Endothelial cell of umbilical vein (primary cell): ENCODE measurements at regions not wholly inside any gene's neighbourhood (a gene's known extent, or its start where the extent isn't known, plus 50 kb on each side); places are given as distances from the start of the nearest gene placed in this dataset.

Experiments
- BruUV-seq: library from RNA; stranded (reverse); fragments of 400-500 nt; replicated peaks from 2 replicates; lab custom pipeline; 2021; lab: Mats Ljungman, UMichigan
- CTCF ChIA-PET: fragments of 300-600, 350-600 bp; sonication (Branson Sonifier 250); formaldehyde crosslinking; loops from one replicate; lab custom pipeline; 2021; ENCODE audit warnings: antibody characterized with exemption, inconsistent platforms; lab: Charles Lee
- POLR2A ChIA-PET: fragments of 300-600, 350-600 bp; sonication (Branson Sonifier 250); formaldehyde crosslinking; loops from one replicate; lab custom pipeline; 2021; ENCODE audit warnings: antibody characterized with exemption, inconsistent platforms; lab: Charles Lee
- DNase-seq: peaks from one replicate; pipeline ENCODE4 v3.0.0-alpha.2; 2011; ENCODE audit warnings: low read depth, low spot score
- FAIRE-seq: peaks from 2 replicates; lab custom pipeline; 2011; peaks lifted over from hg19 to GRCh38; lab: Jason Lieb, UNC
- H2AFZ ChIP-seq: 2 replicates; pipeline ENCODE4 v1.6.0; 2012; ENCODE audit warnings: low read depth, low read length, control low read depth, inconsistent platforms
- H3K27ac ChIP-seq: 2 replicates; pipeline ENCODE4 v1.5.1; 2011; ENCODE audit warnings: low read depth, mild to moderate bottlenecking, control low read depth, low read length, moderate library complexity; ENCODE audit not compliant: insufficient read depth
- H3K27me3 ChIP-seq, 2 experiments: 2 replicates each; pipeline versions ENCODE4 v1.6.0 to v1.6.1; 2011; ENCODE audit warnings: low read length in 2 of 2, mixed read lengths in 1 of 2; ENCODE audit not compliant: control insufficient read depth in 2 of 2, insufficient read depth in 2 of 2
- H3K36me3 ChIP-seq, 2 experiments: 2 replicates in 1 of 2; 3 replicates in 1 of 2; pipeline ENCODE4 v1.5.1; 2011; ENCODE audit warnings: low read length in 2 of 2, mild to moderate bottlenecking in 1 of 2, moderate library complexity in 1 of 2; ENCODE audit not compliant: control insufficient read depth in 2 of 2, insufficient read depth in 2 of 2; ENCODE audit errors: extremely low read depth in 1 of 2
- H3K4me1 ChIP-seq: 3 replicates; pipeline ENCODE4 v1.5.1; 2011; ENCODE audit warnings: mild to moderate bottlenecking, low read length; ENCODE audit not compliant: control insufficient read depth, insufficient read depth; ENCODE audit errors: extremely low read depth
- H3K4me2 ChIP-seq: 2 replicates; pipeline ENCODE4 v1.6.1; 2011; ENCODE audit warnings: low read length, control low read depth, mixed read lengths; ENCODE audit not compliant: insufficient read depth
- H3K4me3 ChIP-seq, 3 experiments: fragments of 200-600 bp in 1 of 3; sonication (generic), shearing (Covaris generic) in 1 of 3; replicated peaks in 1 of 3; 2 replicates each; pipeline ENCODE4 v1.5.1; 2011 to 2016; ENCODE audit warnings: control low read depth in 3 of 3, low read length in 3 of 3, mild to moderate bottlenecking in 2 of 3, inconsistent platforms in 1 of 3, low read depth in 1 of 3, moderate library complexity in 1 of 3; ENCODE audit not compliant: insufficient read depth in 1 of 3
- H3K79me2 ChIP-seq: 2 replicates; pipeline ENCODE4 v1.6.0; 2012; ENCODE audit warnings: low read length, inconsistent platforms; ENCODE audit not compliant: control insufficient read depth, insufficient read depth
- H3K9ac ChIP-seq: replicated peaks from 2 replicates; pipeline ENCODE3; 2011; ENCODE audit warnings: low read length, control low read depth; ENCODE audit not compliant: insufficient read depth; ENCODE audit errors: extremely low read depth
- H3K9me1 ChIP-seq: replicated peaks from 3 replicates; pipeline ENCODE4 v1.6.0; 2011; ENCODE audit warnings: mild to moderate bottlenecking, low read length; ENCODE audit not compliant: control insufficient read depth, insufficient read depth; ENCODE audit errors: extremely low read depth
- H3K9me3 ChIP-seq: replicated peaks from 2 replicates; pipeline ENCODE4 v1.5.1; 2012; ENCODE audit warnings: low read length, inconsistent platforms; ENCODE audit not compliant: control insufficient read depth, insufficient read depth
- H4K20me1 ChIP-seq: replicated peaks from 2 replicates; pipeline ENCODE3; 2011; ENCODE audit warnings: mild to moderate bottlenecking, low read length; ENCODE audit not compliant: control insufficient read depth, insufficient read depth; ENCODE audit errors: extremely low read depth
- EZH2 ChIP-seq: IDR thresholded peaks from 2 replicates; pipeline ENCODE4 v1.6.1; 2012; ENCODE audit warnings: borderline replicate concordance, low read depth, mild to moderate bottlenecking, moderate library complexity, low read length, inconsistent platforms; ENCODE audit not compliant: severe bottlenecking
- FOS ChIP-seq: IDR thresholded peaks from 2 replicates; pipeline ENCODE4 v1.6.1; 2011; ENCODE audit warnings: mild to moderate bottlenecking, low read length, moderate library complexity, borderline replicate concordance; ENCODE audit not compliant: insufficient read depth
- GATA2 ChIP-seq: IDR thresholded peaks from 2 replicates; pipeline ENCODE4 v1.7.0; 2011; ENCODE audit warnings: low read depth, mild to moderate bottlenecking, moderate library complexity, mixed read lengths, low read length; ENCODE audit not compliant: insufficient read length, insufficient read depth
- JUN ChIP-seq: IDR thresholded peaks from 2 replicates; pipeline ENCODE4 v1.6.1; 2011; ENCODE audit warnings: borderline replicate concordance, low read depth; ENCODE audit not compliant: insufficient read length, insufficient read depth
- MAX ChIP-seq: IDR thresholded peaks from 2 replicates; pipeline ENCODE4 v1.6.1; 2011; ENCODE audit not compliant: insufficient read depth, insufficient read length
- MYC ChIP-seq: IDR thresholded peaks from one replicate; pipeline ENCODE4 v1.6.1; 2011; ENCODE audit warnings: mild to moderate bottlenecking, low read depth, low read length
- POLR2A ChIP-seq: IDR thresholded peaks from 2 replicates; pipeline ENCODE4 v1.6.1; 2012; ENCODE audit warnings: low read depth, mild to moderate bottlenecking, control low read depth, low read length
- POLR2AphosphoS5 ChIP-seq: IDR thresholded peaks from 2 replicates; pipeline ENCODE4 v1.6.1; 2012; ENCODE audit warnings: low read depth, mild to moderate bottlenecking, control low read depth, low read length, moderate library complexity; ENCODE audit not compliant: insufficient read depth
- dilution Hi-C: fragments of 300-500 bp; cut with MboI; formaldehyde crosslinking; loops from one replicate; pipeline ENCODE4 v1.15.0; 2019; ENCODE audit warnings: low sequenced_read_pairs; ENCODE audit not compliant: extremely low pct_ligation_motif_present
- intact Hi-C: fragments of 100-400 bp; cut with micrococcal nuclease; formaldehyde crosslinking; loops from one replicate; pipeline ENCODE4 v1.10.0; 2022
- TF ChIP-seq, protein P1 (sequence below), 2 donors: IDR thresholded peaks; 1 replicate in 1 of 2; 2 replicates in 1 of 2; pipeline ENCODE4 v1.5.1; 2011; ENCODE audit warnings: low read length in 2 of 2, mild to moderate bottlenecking in 2 of 2, moderate library complexity in 2 of 2, control low read depth in 1 of 2, inconsistent platforms in 1 of 2, low read depth in 1 of 2; ENCODE audit not compliant: insufficient read depth in 1 of 2; ENCODE audit errors: extremely low read depth in 1 of 2

DNA sequence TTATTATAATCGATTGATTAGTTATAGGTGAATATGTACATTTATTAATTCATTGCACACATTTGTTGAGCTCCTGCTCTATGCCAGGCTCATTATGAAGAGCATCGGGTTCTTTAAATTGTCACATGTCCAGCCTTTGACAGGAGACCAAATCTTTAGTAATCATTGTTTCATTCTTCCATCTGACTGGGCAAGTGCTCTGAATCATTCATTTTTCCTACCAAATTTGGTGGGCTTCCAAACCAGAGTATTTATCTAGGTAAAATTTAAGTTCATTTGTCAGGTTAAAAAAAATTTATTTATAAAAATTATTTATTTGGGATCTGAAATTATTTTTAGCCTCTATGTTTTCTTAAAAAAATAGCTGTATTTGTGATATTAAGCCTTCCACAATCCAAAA is 404.9 kb upstream of the MMS22L start:
- ChIA-PET CTCF (no interaction called here), POLR2A (interaction anchor here (0.6 kb wide), 1 partner anchor 8 kb away, joined by 4 read pairs; no protein-coding TSS in a partner anchor)
- BruUV-seq: no TSS peak
- DNase-seq (no peak), FAIRE-seq (no peak)
- Histone ChIP-seq H3K9me1 (no peaks in the 10 kb centered on the region), H3K4me1 (no peaks in the 10 kb centered on the region), H3K4me3 (no peak overlapping the region), H4K20me1 (no peaks in the 10 kb centered on the region), H2AFZ (no peak overlapping the region), H3K36me3 (no peaks in the 10 kb centered on the region), H3K27ac (no peak overlapping the region), H3K27me3 (no peaks in the 10 kb centered on the region), H3K9me3 (no peaks in the 10 kb centered on the region), H3K9ac (no peak overlapping the region), H3K4me2 (no peak overlapping the region), H3K79me2 (no peaks in the 10 kb centered on the region)
- intact Hi-C loops: no loop called here
- dilution Hi-C loops: no loop called here
- TF ChIP-seq MYC: no peak
- TF ChIP-seq, protein P1, sequence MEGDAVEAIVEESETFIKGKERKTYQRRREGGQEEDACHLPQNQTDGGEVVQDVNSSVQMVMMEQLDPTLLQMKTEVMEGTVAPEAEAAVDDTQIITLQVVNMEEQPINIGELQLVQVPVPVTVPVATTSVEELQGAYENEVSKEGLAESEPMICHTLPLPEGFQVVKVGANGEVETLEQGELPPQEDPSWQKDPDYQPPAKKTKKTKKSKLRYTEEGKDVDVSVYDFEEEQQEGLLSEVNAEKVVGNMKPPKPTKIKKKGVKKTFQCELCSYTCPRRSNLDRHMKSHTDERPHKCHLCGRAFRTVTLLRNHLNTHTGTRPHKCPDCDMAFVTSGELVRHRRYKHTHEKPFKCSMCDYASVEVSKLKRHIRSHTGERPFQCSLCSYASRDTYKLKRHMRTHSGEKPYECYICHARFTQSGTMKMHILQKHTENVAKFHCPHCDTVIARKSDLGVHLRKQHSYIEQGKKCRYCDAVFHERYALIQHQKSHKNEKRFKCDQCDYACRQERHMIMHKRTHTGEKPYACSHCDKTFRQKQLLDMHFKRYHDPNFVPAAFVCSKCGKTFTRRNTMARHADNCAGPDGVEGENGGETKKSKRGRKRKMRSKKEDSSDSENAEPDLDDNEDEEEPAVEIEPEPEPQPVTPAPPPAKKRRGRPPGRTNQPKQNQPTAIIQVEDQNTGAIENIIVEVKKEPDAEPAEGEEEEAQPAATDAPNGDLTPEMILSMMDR (IDR thresholded peaks at IDR 0.05; ENCODE audit: extremely low read depth in 1 of 2, insufficient read depth in 1 of 2, low read depth in 1 of 2, low read length in 2 of 2): no peak
- no peak for TF ChIP-seq FOS
- no peak for TF ChIP-seq MAX
- TF ChIP-seq POLR2A: no peak
- no peak for TF ChIP-seq JUN
- no peak for TF ChIP-seq GATA2
- TF ChIP-seq POLR2AphosphoS5: no peak
- no peak for TF ChIP-seq EZH2
